Loucy (cell line): ENCODE measurements at regions not wholly inside any gene's neighbourhood (a gene's known extent, or its start where the extent isn't known, plus 50 kb on each side); places are given as distances from the start of the nearest gene placed in this dataset.

Experiments
- H2AFZ ChIP-seq: fragments of 200-600 bp; sonication (generic); 2 replicates; pipeline ENCODE4 v1.6.0; 2016; ENCODE audit warnings: antibody characterized with exemption, mild to moderate bottlenecking, low read length, moderate library complexity
- H3F3A ChIP-seq: fragments of 200-600 bp; 2 replicates; pipeline ENCODE4 v1.6.0; 2016; ENCODE audit warnings: antibody characterized with exemption, low read depth, mild to moderate bottlenecking
- H3K27me3 ChIP-seq: fragments of 200-600 bp; sonication (generic); 2 replicates; pipeline ENCODE4 v1.6.1; 2014; ENCODE audit warnings: low read length, mild to moderate bottlenecking; ENCODE audit not compliant: insufficient read depth, poor library complexity, severe bottlenecking
- H3K36me3 ChIP-seq: fragments of 200-600 bp; sonication (generic); 2 replicates; pipeline ENCODE4 v1.6.1; 2016; ENCODE audit warnings: low read length; ENCODE audit not compliant: insufficient read depth
- H3K4me1 ChIP-seq: fragments of 200-600 bp; sonication (generic); 2 replicates; pipeline ENCODE4 v1.5.1; 2014; ENCODE audit warnings: low read length, mild to moderate bottlenecking; ENCODE audit not compliant: insufficient read depth, poor library complexity, severe bottlenecking
- H3K4me2 ChIP-seq: fragments of 200-600 bp; sonication (generic); 2 replicates; pipeline ENCODE4 v1.6.0; 2014; ENCODE audit warnings: antibody characterized with exemption, low read length, low read depth, mild to moderate bottlenecking; ENCODE audit not compliant: poor library complexity, severe bottlenecking
- H3K4me3 ChIP-seq: fragments of 200-600 bp; sonication (generic); 2 replicates; pipeline ENCODE4 v1.5.1; 2014; ENCODE audit warnings: low read length, mild to moderate bottlenecking, mixed read lengths; ENCODE audit not compliant: poor library complexity, severe bottlenecking
- H3K79me2 ChIP-seq: fragments of 200-600 bp; sonication (generic); 2 replicates; pipeline ENCODE4 v1.6.1; 2014; ENCODE audit warnings: low read length; ENCODE audit not compliant: insufficient read depth
- H3K9ac ChIP-seq: fragments of 200-600 bp; sonication (generic); 2 replicates; pipeline ENCODE4 v1.6.0; 2014; ENCODE audit warnings: mild to moderate bottlenecking, low read depth, low read length, moderate library complexity; ENCODE audit not compliant: poor library complexity, severe bottlenecking
- H3K9me2 ChIP-seq: fragments of 200-600 bp; sonication (generic); replicated peaks from 2 replicates; pipeline ENCODE4 v1.6.1; 2016; ENCODE audit warnings: low read depth, low read length, mixed read lengths
- H3K9me3 ChIP-seq: fragments of 200-600 bp; sonication (generic); 2 replicates; pipeline ENCODE4 v1.6.1; 2014; ENCODE audit warnings: mild to moderate bottlenecking, antibody characterized with exemption, low read length, low read depth; ENCODE audit not compliant: insufficient read depth
- H4K20me1 ChIP-seq: fragments of 200-600 bp; sonication (generic); 2 replicates; pipeline ENCODE4 v1.6.0; 2014; ENCODE audit warnings: antibody characterized with exemption, low read length, mild to moderate bottlenecking; ENCODE audit not compliant: insufficient read depth, poor library complexity, severe bottlenecking
- CTCF ChIP-seq: fragments of 200-600 bp; sonication (generic); conservative IDR thresholded peaks from 2 replicates; pipeline ENCODE4 v1.5.1; 2014; ENCODE audit warnings: mild to moderate bottlenecking, antibody characterized with exemption, low read length
- EZH2phosphoT487 ChIP-seq: fragments of 200-600 bp; IDR thresholded peaks from 2 replicates; pipeline ENCODE4 v1.6.1; 2018; ENCODE audit warnings: antibody characterized with exemption, mild to moderate bottlenecking, moderate library complexity, borderline replicate concordance

GRCh38 chr11:19628018-19628417, 84.6 kb upstream of the NAV2 start:
- no peaks in the 10 kb centered on the region for H3K27me3 ChIP-seq
- H3K9me2 ChIP-seq = no peaks in the 10 kb centered on the region
- H3K9me3 ChIP-seq = peaks cover 6% of the 10 kb centered on the region
- H3K79me2 ChIP-seq = no peaks in the 10 kb centered on the region
- no peaks in the 10 kb centered on the region for H4K20me1 ChIP-seq
- no peak overlapping the region for H3K4me3 ChIP-seq
- peaks cover 17% of the 10 kb centered on the region for H3K4me1 ChIP-seq
- H3F3A ChIP-seq = no peaks in the 10 kb centered on the region
- no peak overlapping the region for H3K4me2 ChIP-seq
- H3K9ac ChIP-seq = no peak overlapping the region
- TF ChIP-seq CTCF (no peak), EZH2phosphoT487 (no peak)
- H2AFZ ChIP-seq = no peak overlapping the region
- H3K36me3 ChIP-seq = no peaks in the 10 kb centered on the region

- Histone ChIP-seq H3K9me2 (no peaks in the 10 kb centered on the region), H3K4me2 (no peak overlapping the region), H3K9me3 (peaks cover 6% of the 10 kb centered on the region), H3K4me1 (peaks cover 12% of the 10 kb centered on the region), H3K9ac (no peak overlapping the region), H3K4me3 (no peak overlapping the region), H3K79me2 (no peaks in the 10 kb centered on the region), H4K20me1 (no peaks in the 10 kb centered on the region), H3F3A (no peaks in the 10 kb centered on the region), H2AFZ (no peak overlapping the region), H3K36me3 (no peaks in the 10 kb centered on the region), H3K27me3 (no peaks in the 10 kb centered on the region)
- no peak for TF ChIP-seq CTCF
- TF ChIP-seq EZH2phosphoT487 = no peak
Observed at GRCh38 chr11:19627566-19627965, 85.1 kb upstream of the NAV2 start.

- Histone ChIP-seq H4K20me1 (no peaks in the 10 kb centered on the region), H3K27me3 (no peaks in the 10 kb centered on the region), H3K9ac (no peak overlapping the region), H3F3A (no peaks in the 10 kb centered on the region), H3K4me2 (no peak overlapping the region), H3K4me3 (no peak overlapping the region), H3K79me2 (no peaks in the 10 kb centered on the region), H3K9me3 (peaks cover 6% of the 10 kb centered on the region), H3K9me2 (no peaks in the 10 kb centered on the region), H2AFZ (no peak overlapping the region), H3K36me3 (no peaks in the 10 kb centered on the region), H3K4me1 (no peaks in the 10 kb centered on the region)
- TF ChIP-seq CTCF (no peak), EZH2phosphoT487 (no peak)
Observed at GRCh38 chr11:19625438-19625837, 87.2 kb upstream of the NAV2 start.
